GM12878 (cell line): ENCODE measurements at regions not wholly inside any gene's neighbourhood (a gene's known extent, or its start where the extent isn't known, plus 50 kb on each side); places are given as distances from the start of the nearest gene placed in this dataset.

Experiments used
- ATF3 ChIP-seq: IDR thresholded peaks from 2 replicates; pipeline ENCODE4 v1.6.1; 2011; ENCODE audit warnings: low read depth, mild to moderate bottlenecking, low read length, moderate library complexity, borderline replicate concordance; ENCODE audit errors: extremely low read depth
- CBX3 ChIP-seq: fragments of 200-600 bp; sonication (generic); IDR thresholded peaks from 2 replicates; pipeline ENCODE4 v1.6.1; 2016; ENCODE audit warnings: low read depth, borderline replicate concordance
- CTCF ChIP-seq, 3 experiments: IDR thresholded peaks in 2 of 3; conservative IDR thresholded peaks in 1 of 3; 2 replicates each; pipeline ENCODE4 v1.5.1; 2011; ENCODE audit warnings: low read depth in 3 of 3, low read length in 3 of 3, mild to moderate bottlenecking in 3 of 3, control low read depth in 2 of 3, moderate library complexity in 2 of 3, inconsistent platforms in 1 of 3, mixed read lengths in 1 of 3; ENCODE audit not compliant: control insufficient read depth in 2 of 3, insufficient read depth in 1 of 3; ENCODE audit errors: extremely low read depth in 1 of 3
- EZH2 ChIP-seq: IDR thresholded peaks from 2 replicates; pipeline ENCODE4 v1.6.1; 2012; ENCODE audit warnings: low read depth, mild to moderate bottlenecking, control low read depth, inconsistent platforms, low read length, borderline replicate concordance; ENCODE audit not compliant: control insufficient read depth
- FOS ChIP-seq: IDR thresholded peaks from 3 replicates; pipeline ENCODE4 v1.6.1; 2011; ENCODE audit warnings: borderline replicate concordance; ENCODE audit not compliant: insufficient read length; ENCODE audit errors: extremely low read depth
- JUNB ChIP-seq: IDR thresholded peaks from 2 replicates; pipeline ENCODE4 v1.6.1; 2016; ENCODE audit warnings: antibody characterized with exemption, mild to moderate bottlenecking
- POLR2A ChIP-seq: IDR thresholded peaks from 2 replicates; pipeline ENCODE4 v1.6.1; 2011; ENCODE audit warnings: low read depth, mild to moderate bottlenecking, low read length
- POLR2AphosphoS5 ChIP-seq: IDR thresholded peaks from 2 replicates; pipeline ENCODE4 v1.6.1; 2011; ENCODE audit warnings: mild to moderate bottlenecking, low read length, inconsistent platforms
- REST ChIP-seq: IDR thresholded peaks from 2 replicates; pipeline ENCODE4 v1.6.1; 2012; ENCODE audit warnings: mild to moderate bottlenecking, low read depth, low read length
- USF1 ChIP-seq: IDR thresholded peaks from 2 replicates; pipeline ENCODE4 v1.6.1; 2011; ENCODE audit warnings: borderline replicate concordance, low read depth, mild to moderate bottlenecking, moderate library complexity, mixed read lengths, low read length; ENCODE audit not compliant: insufficient read depth; ENCODE audit errors: extremely low read length

GRCh38 chr6:4550227-4550597 lies 226.0 kb upstream of the CDYL start:
- TF ChIP-seq POLR2A (no peak), REST (no peak), EZH2 (no peak), CTCF (IDR thresholded peaks at IDR 0.05 in 2 of 3, conservative IDR thresholded peaks at IDR 0.05 in 1 of 3; ENCODE audit: control insufficient read depth in 2 of 3, extremely low read depth in 1 of 3, insufficient read depth in 1 of 3, low read depth in 3 of 3, low read length in 3 of 3) (no peak), USF1 (no peak), POLR2AphosphoS5 (no peak), ATF3 (no peak), JUNB (no peak), FOS (no peak), CBX3 (no peak)
